K562 (cell line): ENCODE measurements at regions not wholly inside any gene's neighbourhood (a gene's known extent, or its start where the extent isn't known, plus 50 kb on each side); places are given as distances from the start of the nearest gene placed in this dataset.

Experiments
- CUX1 ChIP-seq: fragments of 200-800 bp; sonication (Bioruptor generic); IDR thresholded peaks from 2 replicates; pipeline ENCODE4 v1.6.1; 2016; ENCODE audit warnings: missing genetic modification characterization, missing compliant biosample characterization
- KDM1A ChIP-seq, 2 experiments: fragments of 450-650 bp; IDR thresholded peaks; 2 replicates each; pipeline ENCODE4 v1.6.1; 2016; ENCODE audit warnings: mild to moderate bottlenecking in 2 of 2
- NELFE ChIP-seq: IDR thresholded peaks from 2 replicates; pipeline ENCODE4 v1.6.1; 2011; ENCODE audit warnings: mild to moderate bottlenecking; ENCODE audit not compliant: insufficient read depth, insufficient read length
- RBM34 ChIP-seq: fragments of 200-400 bp; formaldehyde crosslinking; IDR thresholded peaks from 2 replicates; pipeline ENCODE4 v1.6.1; 2018; ENCODE audit warnings: low read length, borderline replicate concordance; ENCODE audit not compliant: insufficient read depth
- TF ChIP-seq, protein P1 (sequence below): IDR thresholded peaks from 2 replicates; pipeline ENCODE4 v1.6.1; 2012; ENCODE audit warnings: low read depth, low read length, improper control_type of control experiment, borderline replicate concordance

GRCh38 chr4:152022543-152022942 is 261.7 kb upstream of the GATB start (continued):
- TF ChIP-seq NELFE (no peak), KDM1A (IDR thresholded peaks at IDR 0.05) (no peak), RBM34 (no peak), CUX1 (no peak)
- TF ChIP-seq, protein P1, sequence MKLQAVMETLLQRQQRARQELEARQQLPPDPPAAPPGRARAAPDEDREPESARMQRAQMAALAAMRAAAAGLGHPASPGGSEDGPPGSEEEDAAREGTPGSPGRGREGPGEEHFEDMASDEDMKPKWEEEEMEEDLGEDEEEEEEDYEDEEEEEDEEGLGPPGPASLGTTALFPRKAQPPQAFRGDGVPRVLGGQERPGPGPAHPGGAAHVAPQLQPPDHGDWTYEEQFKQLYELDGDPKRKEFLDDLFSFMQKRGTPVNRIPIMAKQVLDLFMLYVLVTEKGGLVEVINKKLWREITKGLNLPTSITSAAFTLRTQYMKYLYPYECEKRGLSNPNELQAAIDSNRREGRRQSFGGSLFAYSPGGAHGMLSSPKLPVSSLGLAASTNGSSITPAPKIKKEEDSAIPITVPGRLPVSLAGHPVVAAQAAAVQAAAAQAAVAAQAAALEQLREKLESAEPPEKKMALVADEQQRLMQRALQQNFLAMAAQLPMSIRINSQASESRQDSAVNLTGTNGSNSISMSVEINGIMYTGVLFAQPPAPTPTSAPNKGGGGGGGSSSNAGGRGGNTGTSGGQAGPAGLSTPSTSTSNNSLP: no peak
